Breast epithelium (tissue), 4 donors: ENCODE measurements at regions not wholly inside any gene's neighbourhood (a gene's known extent, or its start where the extent isn't known, plus 50 kb on each side); places are given as distances from the start of the nearest gene placed in this dataset.

ENCODE experiments used
- DNase-seq, 2 donors: peaks; one replicate each; pipeline ENCODE4 v3.0.0-alpha.2; 2019; ENCODE audit warnings: low spot score in 2 of 2
- H3K27ac ChIP-seq, 2 donors: fragments of 200-600 bp; sonication (generic) in 1 of 2; one replicate each; pipeline ENCODE4 v1.5.1; 2016 to 2019; ENCODE audit warnings: mild to moderate bottlenecking in 1 of 2
- H3K27me3 ChIP-seq, 2 donors: fragments of 200-600 bp; sonication (generic) in 1 of 2; one replicate each; pipeline versions ENCODE4 v1.5.1 to v1.6.0; 2017 to 2019; ENCODE audit warnings: control low read depth in 1 of 2, mild to moderate bottlenecking in 1 of 2
- H3K36me3 ChIP-seq: fragments of 200-600 bp; one replicate; pipeline ENCODE4 v1.5.1; 2019
- H3K4me1 ChIP-seq, 2 donors: fragments of 200-600 bp; sonication (generic); one replicate each; pipeline ENCODE4 v1.5.1; 2016 to 2019; ENCODE audit warnings: control low read depth in 1 of 2
- H3K4me3 ChIP-seq, 3 donors: fragments of 200-600 bp; sonication (generic); 1 replicate in 2 of 3; 2 replicates in 1 of 3; pipeline ENCODE4 v1.5.1; 2016 to 2019; ENCODE audit warnings: mild to moderate bottlenecking in 3 of 3, moderate library complexity in 2 of 3
- H3K9me3 ChIP-seq, 2 donors: fragments of 200-600 bp; sonication (generic) in 1 of 2; one replicate each; pipeline ENCODE4 v1.5.1; 2016 to 2019; ENCODE audit warnings: control low read depth in 1 of 2
- POLR2A ChIP-seq: fragments of 450-650 bp; IDR thresholded peaks from one replicate; pipeline ENCODE4 v1.6.1; 2016; ENCODE audit warnings: antibody characterized with exemption, mild to moderate bottlenecking, moderate library complexity
- POLR2AphosphoS5 ChIP-seq, 3 donors: sonication (generic); formaldehyde crosslinking; IDR thresholded peaks; one replicate each; pipeline ENCODE4 v1.6.1; 2017; ENCODE audit warnings: antibody characterized with exemption in 3 of 3
- intact Hi-C: fragments of 100-400 bp; cut with DNase I; formaldehyde crosslinking; loops from one replicate; pipeline ENCODE4 v1.15.1; 2023; ENCODE audit warnings: low total_unique reads
- TF ChIP-seq, protein P1 (sequence below), 3 donors: fragments of 450-650 bp; IDR thresholded peaks; one replicate each; pipeline ENCODE4 v1.5.1; 2016 to 2017; ENCODE audit warnings: antibody characterized with exemption in 3 of 3, mild to moderate bottlenecking in 3 of 3, moderate library complexity in 3 of 3

DNA sequence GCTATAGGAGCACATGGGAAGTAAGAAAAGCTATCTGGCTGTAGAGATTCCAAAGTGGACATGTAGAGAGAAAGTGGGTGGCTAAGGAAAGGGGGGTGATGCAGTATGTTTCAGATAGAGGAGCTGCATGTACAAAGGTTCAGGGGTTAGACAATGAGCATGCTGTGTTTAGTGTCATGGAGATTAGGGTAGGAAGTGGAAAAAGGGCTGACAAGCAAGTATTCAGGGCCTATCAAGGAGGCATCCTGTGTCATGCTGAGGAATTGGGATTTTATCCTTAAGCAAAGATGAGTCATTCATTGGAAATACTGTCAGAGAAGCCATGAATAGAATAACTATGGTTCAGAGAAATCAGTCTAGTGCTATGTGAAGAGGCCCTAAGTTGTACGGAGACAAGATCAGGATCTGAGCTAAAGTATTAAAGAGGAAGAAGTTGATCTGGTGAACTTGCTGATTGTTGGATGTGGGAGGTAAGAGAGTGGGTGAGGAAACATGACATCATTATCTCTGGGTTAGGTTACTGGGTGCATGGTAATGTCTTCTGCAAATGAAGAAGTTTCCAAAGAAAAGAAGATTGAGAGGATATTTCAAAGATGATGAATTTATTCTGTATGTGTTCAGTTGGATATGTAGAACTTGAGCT, 176.7 kb upstream of the GOLIM4 start:
- Histone ChIP-seq H3K27ac (no peak overlapping the region), H3K4me3 (no peak overlapping the region), H3K36me3 (no peaks in the 10 kb centered on the region), H3K9me3 (no peaks in the 10 kb centered on the region), H3K4me1 (no peaks in the 10 kb centered on the region), H3K27me3 (no peaks in the 10 kb centered on the region)
- no peak for TF ChIP-seq POLR2A
- TF ChIP-seq POLR2AphosphoS5 (IDR thresholded peaks at IDR 0.05) = no peak
- TF ChIP-seq, protein P1, sequence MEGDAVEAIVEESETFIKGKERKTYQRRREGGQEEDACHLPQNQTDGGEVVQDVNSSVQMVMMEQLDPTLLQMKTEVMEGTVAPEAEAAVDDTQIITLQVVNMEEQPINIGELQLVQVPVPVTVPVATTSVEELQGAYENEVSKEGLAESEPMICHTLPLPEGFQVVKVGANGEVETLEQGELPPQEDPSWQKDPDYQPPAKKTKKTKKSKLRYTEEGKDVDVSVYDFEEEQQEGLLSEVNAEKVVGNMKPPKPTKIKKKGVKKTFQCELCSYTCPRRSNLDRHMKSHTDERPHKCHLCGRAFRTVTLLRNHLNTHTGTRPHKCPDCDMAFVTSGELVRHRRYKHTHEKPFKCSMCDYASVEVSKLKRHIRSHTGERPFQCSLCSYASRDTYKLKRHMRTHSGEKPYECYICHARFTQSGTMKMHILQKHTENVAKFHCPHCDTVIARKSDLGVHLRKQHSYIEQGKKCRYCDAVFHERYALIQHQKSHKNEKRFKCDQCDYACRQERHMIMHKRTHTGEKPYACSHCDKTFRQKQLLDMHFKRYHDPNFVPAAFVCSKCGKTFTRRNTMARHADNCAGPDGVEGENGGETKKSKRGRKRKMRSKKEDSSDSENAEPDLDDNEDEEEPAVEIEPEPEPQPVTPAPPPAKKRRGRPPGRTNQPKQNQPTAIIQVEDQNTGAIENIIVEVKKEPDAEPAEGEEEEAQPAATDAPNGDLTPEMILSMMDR (IDR thresholded peaks at IDR 0.05) = no peak
- no peak for DNase-seq
- intact Hi-C loops = no loop called here

DNA sequence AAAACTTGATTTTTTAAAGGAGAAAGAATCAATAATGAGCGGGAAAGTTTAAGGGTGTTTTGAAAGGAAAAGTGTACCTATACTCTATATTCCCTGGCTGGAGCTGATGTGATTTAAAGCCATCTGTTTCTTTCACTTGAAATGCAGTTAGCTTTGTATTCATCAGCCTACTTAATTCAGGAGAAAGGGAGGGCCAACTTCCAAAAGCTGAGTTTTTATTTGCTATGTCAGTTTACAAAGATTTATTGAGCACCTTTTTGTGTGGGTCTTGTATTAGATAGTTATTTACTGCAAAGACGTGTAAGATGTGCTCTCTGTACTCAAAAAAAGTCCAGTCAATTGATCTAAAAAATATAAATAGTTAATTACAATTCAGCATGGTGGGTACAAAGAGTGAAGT, 176.2 kb upstream of the GOLIM4 start:
- Histone ChIP-seq H3K27me3 (no peaks in the 10 kb centered on the region), H3K27ac (no peak overlapping the region), H3K4me3 (no peak overlapping the region), H3K4me1 (no peaks in the 10 kb centered on the region), H3K36me3 (no peaks in the 10 kb centered on the region), H3K9me3 (no peaks in the 10 kb centered on the region)
- intact Hi-C loops = no loop called here
- TF ChIP-seq POLR2A = no peak
- no peak for TF ChIP-seq POLR2AphosphoS5 (IDR thresholded peaks at IDR 0.05)
- TF ChIP-seq, protein P1 (IDR thresholded peaks at IDR 0.05) = no peak
- no peak for DNase-seq

DNA sequence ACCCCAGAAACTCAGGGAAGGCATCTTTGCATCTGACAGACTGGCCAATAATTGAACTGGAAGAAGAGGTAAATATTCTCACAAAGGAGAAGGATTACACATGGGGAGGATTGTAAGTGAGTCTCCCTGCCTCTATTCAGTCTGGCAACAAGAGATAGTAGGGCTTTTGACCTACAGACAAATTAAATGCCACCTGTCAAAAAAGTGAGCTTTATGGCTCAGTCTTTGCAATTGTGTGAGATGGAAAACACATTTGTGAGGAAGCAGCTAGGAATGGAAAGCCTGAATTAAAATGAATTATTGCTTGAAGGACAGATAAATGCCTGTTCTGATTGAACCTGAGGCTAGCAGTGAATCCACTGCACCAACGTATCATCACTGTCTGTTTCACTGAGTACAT, 173.3 kb upstream of the GOLIM4 start:
- no peaks in the 10 kb centered on the region for H3K9me3 ChIP-seq
- DNase-seq = no peak

DNA sequence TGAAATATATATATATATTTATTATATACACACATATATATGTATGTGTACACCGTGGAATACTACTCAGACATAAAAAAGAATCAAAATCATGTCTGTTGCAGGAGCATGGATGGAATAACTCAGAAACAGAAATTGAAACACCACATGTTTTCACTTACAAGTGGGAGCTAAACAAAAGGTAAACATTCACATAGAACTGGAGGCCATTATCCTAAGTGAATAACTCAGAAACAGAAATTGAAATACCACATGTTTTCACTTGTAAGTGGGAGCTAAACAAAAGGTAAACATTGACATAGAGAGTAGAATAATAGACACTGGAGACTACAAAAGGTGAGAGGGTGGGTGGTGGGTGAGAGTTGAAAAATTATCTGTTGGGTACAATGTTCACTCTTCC, 171.5 kb upstream of the GOLIM4 start:
- H3K9me3 ChIP-seq = no peaks in the 10 kb centered on the region
- no peaks in the 10 kb centered on the region for H3K4me1 ChIP-seq
- intact Hi-C loops = no loop called here
- no peaks in the 10 kb centered on the region for H3K36me3 ChIP-seq
- TF ChIP-seq POLR2A = no peak
- TF ChIP-seq, protein P1 (IDR thresholded peaks at IDR 0.05) = no peak
- TF ChIP-seq POLR2AphosphoS5 (IDR thresholded peaks at IDR 0.05) = no peak
- H3K27me3 ChIP-seq = no peaks in the 10 kb centered on the region
- H3K27ac ChIP-seq = no peak overlapping the region
- no peak for DNase-seq
- H3K4me3 ChIP-seq = no peak overlapping the region

More for the DNA sequence above, 173.3 kb upstream of the GOLIM4 start:
- H3K27me3 ChIP-seq = no peaks in the 10 kb centered on the region
- TF ChIP-seq, protein P1 (IDR thresholded peaks at IDR 0.05) = no peak
- TF ChIP-seq POLR2AphosphoS5 (IDR thresholded peaks at IDR 0.05) = no peak
- no peak for TF ChIP-seq POLR2A
- H3K27ac ChIP-seq = no peak overlapping the region
- no peak overlapping the region for H3K4me3 ChIP-seq
- H3K4me1 ChIP-seq = no peaks in the 10 kb centered on the region
- intact Hi-C loops = no loop called here
- no peaks in the 10 kb centered on the region for H3K36me3 ChIP-seq

DNA sequence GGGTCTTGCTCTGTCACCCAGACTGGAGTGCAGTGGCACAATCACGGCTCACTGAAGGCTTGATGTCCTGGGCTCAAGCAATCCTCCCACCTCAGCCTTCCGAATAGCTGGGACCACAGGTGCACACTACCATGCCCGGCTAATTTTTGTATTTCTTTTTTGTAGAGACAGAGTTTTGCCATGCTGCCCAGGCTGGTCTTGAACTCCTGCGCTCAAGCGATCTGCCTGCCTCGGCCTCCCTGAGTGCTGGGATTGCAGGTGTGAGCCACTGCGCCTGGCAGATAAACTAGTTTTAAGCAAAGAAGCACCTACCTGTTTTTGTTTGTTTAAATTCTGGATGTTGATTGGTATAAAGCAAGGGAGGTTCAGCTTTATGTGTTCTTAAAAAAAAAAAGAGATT, 170.6 kb upstream of the GOLIM4 start:
- H3K9me3 ChIP-seq = no peaks in the 10 kb centered on the region
- TF ChIP-seq, protein P1 (IDR thresholded peaks at IDR 0.05) = no peak
- TF ChIP-seq POLR2A = no peak
- TF ChIP-seq POLR2AphosphoS5 (IDR thresholded peaks at IDR 0.05) = no peak
- no peak overlapping the region for H3K27ac ChIP-seq
- intact Hi-C loops = no loop called here
- no peaks in the 10 kb centered on the region for H3K36me3 ChIP-seq
- H3K4me3 ChIP-seq = no peak overlapping the region
- no peaks in the 10 kb centered on the region for H3K4me1 ChIP-seq
- H3K27me3 ChIP-seq = no peaks in the 10 kb centered on the region
- DNase-seq = no peak
